Glomerular endothelial cell (primary cell): ENCODE measurements at regions not wholly inside any gene's neighbourhood (a gene's known extent, or its start where the extent isn't known, plus 50 kb on each side); places are given as distances from the start of the nearest gene placed in this dataset.
A peak's percentile ranks its signal among the peaks of the same experiment; 100 is the strongest.
"Not testable (repeated sequence)": the region's sequence is repeated elsewhere in the genome, so short reads cannot be mapped to it uniquely, and the experiment has no call there.

Source experiments
- DNase-seq: peaks from one replicate; pipeline ENCODE4 v3.0.0-alpha.2; 2011; ENCODE audit warnings: low read depth, low spot score; ENCODE audit errors: extremely low read depth

GRCh38 chr13:34349091-34349722, 531.3 kb downstream of the RFC3 start:
- peak; percentile 42 for DNase-seq

GRCh38 chr13:34350671-34351070, 532.7 kb downstream of the RFC3 start:
- no peak for DNase-seq

- DNase-seq, result no peak
Measured at GRCh38 chr13:34351134-34351533, 533.2 kb downstream of the RFC3 start.

GRCh38 chr13:34352958-34353357, 535.0 kb downstream of the RFC3 start:
- no peak for DNase-seq

DNA sequence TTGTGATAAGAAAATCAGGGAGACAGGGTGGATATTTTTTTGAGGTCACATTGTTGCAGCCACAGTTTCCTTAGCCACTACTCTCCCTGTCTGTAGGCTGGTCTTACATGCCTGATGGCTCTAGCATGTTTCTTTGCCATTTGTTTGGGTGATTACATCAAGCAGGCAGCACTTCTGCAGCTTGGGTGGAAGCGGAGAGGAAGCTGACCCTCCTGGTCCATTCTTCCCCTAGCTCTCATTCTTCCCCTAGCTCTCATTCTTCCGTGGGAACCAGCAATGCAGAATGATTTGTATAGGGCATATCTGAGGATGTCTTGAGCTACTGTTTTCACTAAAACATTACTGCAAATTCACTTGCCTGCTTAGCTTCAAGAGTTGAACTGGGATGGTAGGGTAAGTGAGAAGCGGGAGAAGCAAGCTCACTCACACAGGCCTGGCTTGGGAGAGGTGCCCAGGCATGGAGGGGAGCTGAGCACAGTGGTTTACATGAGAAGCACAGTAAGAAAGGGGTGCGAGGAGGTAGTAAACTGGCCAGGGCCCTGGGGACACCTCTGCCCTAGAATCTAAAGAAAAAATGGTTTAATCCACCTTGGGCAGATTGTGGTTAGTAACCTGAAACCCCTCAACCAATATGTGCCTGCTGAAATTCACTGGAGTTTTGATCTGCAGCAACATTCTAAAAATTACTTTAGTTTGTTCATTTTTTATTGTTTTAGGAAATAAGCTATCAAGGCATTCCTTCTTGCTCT, 538.9 kb downstream of the RFC3 start:
- no peak for DNase-seq

- DNase-seq, result peak; percentile 45
Measured at GRCh38 chr13:34357435-34358232, 539.7 kb downstream of the RFC3 start.

- no peak for DNase-seq
Measured at GRCh38 chr13:34358811-34359513, 541.0 kb downstream of the RFC3 start.

- no peak for DNase-seq
Measured at GRCh38 chr13:34360702-34361101, 542.8 kb downstream of the RFC3 start.

- DNase-seq, result no peak
Measured at GRCh38 chr13:34361560-34361959, 543.6 kb downstream of the RFC3 start.

- no peak for DNase-seq
Measured at GRCh38 chr13:34363266-34363665, 545.3 kb downstream of the RFC3 start.

DNA sequence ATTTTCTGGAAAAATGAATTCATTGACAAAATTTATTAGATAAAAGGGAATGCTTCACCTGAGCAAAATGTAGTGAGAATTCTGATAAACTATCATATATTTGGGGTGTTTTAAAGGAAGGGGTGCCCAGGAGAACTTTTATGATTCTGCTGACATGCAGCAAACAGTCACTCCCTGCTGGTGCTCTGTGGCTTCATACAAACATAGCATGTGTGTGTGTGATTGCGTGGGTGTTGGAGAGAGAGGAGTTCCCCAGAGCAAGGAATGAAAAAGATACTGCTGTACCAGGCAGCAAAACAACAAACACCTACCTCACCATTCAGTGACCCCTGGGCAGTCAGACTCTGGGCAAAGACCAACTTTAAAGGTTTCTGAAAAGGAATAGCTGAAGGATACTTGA, 546.7 kb downstream of the RFC3 start:
- DNase-seq, result no peak

GRCh38 chr13:34369931-34370330, 552.0 kb downstream of the RFC3 start:
- no peak for DNase-seq

- no peak for DNase-seq
Measured at GRCh38 chr13:34371108-34371507, 553.2 kb downstream of the RFC3 start.

DNA sequence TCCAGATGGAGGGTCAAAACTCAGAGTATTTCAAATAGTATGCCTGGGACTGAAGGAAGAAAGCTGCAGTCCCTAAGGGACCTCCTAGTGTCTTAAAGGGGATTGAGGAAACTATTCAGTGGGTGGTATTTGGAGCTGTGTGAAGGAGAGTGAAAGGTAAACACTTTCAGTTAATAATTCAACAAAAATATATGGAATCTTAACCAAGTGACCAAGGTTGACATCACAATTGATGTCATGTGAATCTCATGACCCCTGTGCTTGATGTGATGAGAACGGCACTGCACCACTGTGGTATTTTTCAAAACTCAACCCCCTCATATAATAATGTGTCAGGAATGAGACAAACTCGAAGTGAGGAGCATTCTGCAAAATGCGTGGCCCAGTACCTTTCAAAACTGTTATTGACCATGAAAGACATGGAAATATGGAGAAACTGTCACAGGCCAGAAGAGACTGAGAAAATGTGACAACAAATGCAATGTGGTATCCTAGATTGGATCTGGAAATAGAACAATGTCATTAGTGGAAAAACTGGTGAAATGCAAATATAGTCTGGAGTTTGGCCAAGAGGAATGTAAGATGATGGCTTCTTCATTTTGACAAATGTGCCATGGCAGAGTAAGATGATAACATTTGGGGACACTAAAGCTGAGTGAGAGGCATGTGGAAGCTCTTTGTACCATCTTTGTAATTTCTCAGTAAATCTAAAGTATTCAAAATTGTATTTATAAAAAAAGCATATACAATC, 553.9 kb downstream of the RFC3 start:
- DNase-seq, result no peak

- no peak for DNase-seq
Measured at GRCh38 chr13:34372581-34372980, 554.6 kb downstream of the RFC3 start.

DNA sequence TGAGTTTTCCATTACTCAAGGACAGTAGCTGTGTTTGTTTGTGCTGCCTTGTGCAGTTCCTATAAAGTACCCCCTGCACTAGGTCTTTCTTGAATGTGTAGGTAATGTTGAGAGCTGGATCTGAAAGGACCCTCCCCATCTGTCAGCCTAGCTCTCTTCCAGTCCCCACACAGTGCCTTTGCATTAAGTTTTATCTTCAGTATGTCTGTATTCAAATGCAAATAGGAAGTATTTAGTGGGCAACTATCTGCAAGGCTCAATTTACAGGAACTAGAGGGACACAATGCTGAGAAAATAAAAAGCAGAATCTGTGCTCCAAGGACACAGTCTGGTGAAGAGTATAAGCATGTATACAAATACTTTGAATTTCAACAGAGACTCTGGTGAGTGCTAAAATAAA, 558.5 kb downstream of the RFC3 start:
- no peak for DNase-seq

DNA sequence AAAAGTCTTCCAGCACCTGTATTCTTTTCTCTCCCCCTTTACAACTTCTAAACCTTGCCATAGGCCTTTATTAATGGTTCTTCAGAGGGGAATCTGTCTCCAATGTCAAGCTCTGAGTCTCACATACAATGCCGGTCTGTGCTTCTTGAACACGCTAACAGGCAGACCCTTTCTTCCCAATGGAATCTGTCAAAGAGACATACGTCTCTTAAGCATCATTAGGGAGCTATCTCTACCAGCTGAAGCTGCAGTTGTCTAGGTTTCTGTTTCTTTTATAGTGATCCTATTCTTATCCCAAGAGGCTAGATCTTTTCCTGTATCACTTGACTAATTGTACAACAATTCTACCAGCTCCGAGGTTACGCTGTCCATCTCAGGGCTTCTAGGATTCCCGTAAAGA, 560.8 kb upstream of the NBEA start:
- no peak for DNase-seq

DNA sequence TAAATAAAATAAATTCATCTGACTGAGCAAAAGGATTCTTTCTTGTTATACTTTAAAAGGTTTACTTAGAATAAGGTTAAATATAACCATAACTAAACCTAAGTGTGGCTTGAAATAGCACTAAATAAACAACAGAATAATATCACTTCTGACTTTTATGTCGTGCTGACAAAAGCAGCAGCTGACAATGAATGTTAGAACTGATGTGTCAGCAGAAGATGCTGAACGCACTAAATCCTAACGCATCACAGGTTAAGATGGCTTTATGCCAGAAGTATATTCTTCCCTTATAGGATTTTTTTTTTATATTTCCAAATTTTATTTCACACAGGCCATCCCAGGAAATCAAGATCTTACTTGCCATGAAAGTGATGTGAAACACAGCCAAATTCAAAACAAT, 558.3 kb upstream of the NBEA start:
- DNase-seq, result no peak

DNA sequence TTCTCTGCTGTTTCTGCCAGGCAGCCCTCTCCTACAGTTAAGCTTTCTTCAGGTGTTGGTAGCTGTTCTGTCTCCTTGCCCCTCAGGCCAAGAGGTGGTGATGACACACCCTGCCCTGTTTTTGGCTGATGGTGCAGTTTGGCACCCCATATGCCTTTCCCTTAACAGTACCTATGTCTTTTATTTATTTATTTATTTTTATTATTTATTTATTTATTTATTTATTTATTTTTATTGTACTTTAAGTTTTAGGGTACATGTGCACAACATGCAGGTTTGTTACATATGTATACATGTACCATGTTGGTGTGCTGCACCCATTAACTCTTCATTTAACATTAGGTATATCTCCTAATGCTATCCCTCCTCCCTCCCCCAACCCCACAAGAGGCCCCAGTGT, 555.8 kb upstream of the NBEA start:
- DNase-seq, result not testable (repeated sequence)

GRCh38 chr13:34391076-34391475, 551.0 kb upstream of the NBEA start:
- DNase-seq, result no peak
